ENCODE measurements at regions not wholly inside any gene's neighbourhood (a gene's known extent, or its start where the extent isn't known, plus 50 kb on each side); places are given as distances from the start of the nearest gene placed in this dataset.

DNA sequence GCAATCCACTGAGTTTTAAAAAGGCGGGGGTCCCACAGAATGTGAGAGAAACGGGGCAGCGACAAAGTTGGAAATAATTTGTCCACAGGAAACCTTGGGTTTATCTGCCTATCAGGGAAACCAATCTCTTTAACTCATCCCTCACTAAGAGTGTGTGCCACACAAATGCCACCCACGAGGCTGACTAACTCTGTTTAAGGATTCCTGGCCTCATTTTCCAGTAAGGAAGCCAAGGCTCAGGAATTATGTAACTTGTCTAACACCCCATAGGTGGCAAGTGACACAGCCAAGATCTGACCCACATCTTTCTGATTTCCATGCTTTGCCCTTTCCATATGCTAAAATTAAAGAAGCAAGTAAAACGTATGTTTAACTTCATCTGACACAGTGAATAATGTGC lies 263.2 kb downstream of the CNTN3 start:
- no peak for DNase-seq (ENCODE audit: low spot score)

DNA sequence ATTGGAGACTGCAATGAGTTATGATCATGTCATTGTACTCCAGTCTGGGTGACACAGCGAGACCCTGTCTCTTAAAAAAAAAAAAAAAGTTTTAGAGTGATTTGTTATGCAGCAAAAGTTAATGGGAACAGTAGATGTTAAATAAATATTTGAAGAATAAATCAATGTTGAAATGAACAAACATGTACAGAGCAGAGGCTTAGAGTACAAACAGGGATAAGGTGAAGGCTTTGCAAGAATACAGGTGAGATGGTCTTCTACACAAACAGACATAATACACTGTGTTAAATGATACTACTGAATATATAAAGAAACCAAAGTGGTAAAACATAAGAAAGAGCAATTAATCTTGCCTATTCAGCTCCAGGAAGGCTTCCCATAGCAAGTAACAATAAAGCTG lies 265.4 kb downstream of the CNTN3 start:
- DNase-seq (ENCODE audit: low spot score) = no peak

- no peak for DNase-seq (ENCODE audit: low spot score)
These were observed 266.7 kb downstream of the CNTN3 start for GRCh38 chr3:74347563-74348268.

GRCh38 chr3:74346896-74347295 lies 267.6 kb downstream of the CNTN3 start:
- DNase-seq (ENCODE audit: low spot score) = no peak

DNA sequence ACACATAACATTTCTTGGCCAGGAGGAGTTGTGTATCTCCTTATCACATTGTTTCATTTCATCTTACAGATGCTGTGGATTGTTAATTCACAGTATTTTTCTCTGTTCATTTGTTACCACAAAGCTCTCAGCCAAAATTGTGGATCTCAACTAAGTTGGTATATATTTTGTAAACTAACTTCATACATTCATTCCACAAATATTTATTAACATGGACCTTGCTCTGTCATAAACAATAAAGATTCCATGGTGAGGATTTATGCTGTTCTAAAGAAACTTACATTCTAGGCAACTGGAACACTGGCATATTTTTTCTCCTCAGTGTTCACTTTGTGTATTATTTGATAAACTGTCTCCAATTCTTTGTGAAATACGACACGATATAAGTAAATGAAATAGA lies 268.8 kb downstream of the CNTN3 start:
- DNase-seq (ENCODE audit: low spot score) = no peak

DNA sequence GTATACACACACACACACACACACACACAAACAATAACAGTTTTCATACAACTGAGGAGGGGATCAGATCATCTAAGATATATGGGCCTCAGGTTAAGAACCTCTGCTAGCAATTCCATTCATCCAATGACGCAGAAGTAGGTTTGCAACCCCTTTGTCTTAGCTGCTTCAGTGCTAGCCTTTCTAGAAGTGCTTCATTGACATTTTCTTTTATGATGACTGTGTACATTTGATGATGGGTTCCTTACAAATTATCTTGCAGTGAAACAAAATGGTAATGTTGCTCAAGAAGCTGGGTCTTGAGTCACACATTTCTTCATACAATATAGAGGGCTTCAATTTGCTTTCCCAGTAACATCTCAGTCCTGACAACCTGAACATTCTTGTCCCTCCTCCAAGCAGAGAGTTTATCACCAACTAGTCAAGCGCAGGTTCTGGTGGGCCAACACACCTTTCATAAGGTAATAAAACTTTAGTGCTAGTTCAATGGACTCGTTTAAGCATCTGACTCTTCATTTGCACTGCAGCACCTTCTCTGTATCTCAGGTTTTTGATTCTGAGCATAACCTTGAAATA lies 269.5 kb downstream of the CNTN3 start:
- no peak for DNase-seq (ENCODE audit: low spot score)

DNA sequence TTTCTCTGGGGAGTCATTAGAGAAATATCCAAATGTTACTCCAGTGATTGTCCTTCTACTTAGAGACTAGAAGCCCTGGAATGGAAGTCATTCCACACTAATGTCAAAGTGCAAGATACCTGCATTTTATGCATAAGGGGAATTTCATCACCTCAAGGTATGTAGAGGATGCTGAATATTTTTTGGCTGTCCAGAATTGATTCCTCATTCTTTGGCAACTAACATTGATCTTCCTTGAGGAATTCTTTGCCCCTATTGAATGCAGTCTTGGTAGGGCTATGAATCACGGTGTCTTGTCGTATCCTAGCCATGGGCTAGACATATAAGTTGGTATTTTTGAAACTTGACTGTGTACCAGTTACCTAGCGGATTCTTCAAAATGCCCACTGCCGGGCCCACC lies 271.1 kb downstream of the CNTN3 start:
- DNase-seq (ENCODE audit: low spot score) = no peak

- no peak for DNase-seq (ENCODE audit: low spot score)
These were observed 275.5 kb downstream of the CNTN3 start for GRCh38 chr3:74338998-74339397.

DNA sequence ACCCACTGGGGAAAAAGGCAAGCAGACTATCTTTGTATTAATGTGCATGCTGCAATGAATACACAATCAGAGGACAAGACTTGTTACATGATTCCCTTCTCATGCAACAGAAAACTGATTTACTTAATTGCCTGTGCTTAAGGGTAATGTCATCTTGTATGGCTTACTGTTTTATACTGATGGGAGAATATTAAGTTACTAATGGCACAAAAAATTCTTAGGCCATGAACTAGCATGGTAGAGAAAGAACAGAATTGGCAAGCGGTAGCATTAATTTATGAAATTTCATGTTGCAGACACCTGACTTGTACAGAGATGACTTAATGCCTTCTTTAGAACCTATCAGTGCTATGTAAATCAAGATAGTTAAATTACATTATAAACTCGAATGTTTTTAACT lies 282.3 kb downstream of the CNTN3 start:
- no peak for DNase-seq (ENCODE audit: low spot score)

GRCh38 chr3:74331711-74332110 lies 282.7 kb downstream of the CNTN3 start:
- DNase-seq (ENCODE audit: low spot score) = no peak

DNA sequence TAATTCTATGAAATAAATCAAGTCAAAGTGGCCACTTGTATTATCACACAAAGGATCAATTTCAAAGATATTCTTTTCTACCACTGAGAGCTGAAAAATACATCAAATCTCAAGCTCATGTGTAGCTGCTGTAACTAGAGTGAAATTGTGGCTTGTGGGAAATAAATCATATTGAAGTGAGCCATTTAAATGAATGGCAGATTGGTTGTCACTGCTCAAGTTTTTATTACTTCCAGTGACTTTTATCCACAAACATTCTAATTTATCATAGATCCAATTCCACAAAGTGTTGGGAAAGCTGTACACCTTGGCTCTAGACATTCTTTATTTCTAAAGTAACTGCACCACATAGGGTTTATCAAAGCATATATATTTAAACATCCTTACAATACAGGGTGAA lies 285.4 kb downstream of the CNTN3 start:
- no peak for DNase-seq (ENCODE audit: low spot score)

- DNase-seq (ENCODE audit: low spot score) = no peak
These were observed 286.0 kb downstream of the CNTN3 start for GRCh38 chr3:74328435-74328834.

DNA sequence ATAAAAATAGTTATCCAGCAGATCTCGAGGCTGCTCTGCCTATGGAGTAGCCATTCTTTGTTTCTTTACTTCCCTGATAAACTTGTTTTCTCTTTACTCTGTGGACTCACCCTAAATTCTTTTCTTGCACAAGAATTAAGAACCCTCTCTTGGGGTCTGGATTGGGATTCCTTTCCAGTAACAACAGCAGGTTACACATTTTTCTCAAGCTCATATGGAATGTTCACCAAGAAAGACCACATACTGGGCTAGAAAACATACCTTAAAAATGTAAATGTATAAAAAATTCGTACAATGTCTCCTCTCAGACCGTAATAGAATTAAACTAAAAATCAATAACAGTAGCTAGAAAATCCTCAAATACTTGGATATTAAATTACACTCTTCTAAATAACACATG lies 299.2 kb downstream of the CNTN3 start:
- no peak for DNase-seq (ENCODE audit: low spot score)

DNA sequence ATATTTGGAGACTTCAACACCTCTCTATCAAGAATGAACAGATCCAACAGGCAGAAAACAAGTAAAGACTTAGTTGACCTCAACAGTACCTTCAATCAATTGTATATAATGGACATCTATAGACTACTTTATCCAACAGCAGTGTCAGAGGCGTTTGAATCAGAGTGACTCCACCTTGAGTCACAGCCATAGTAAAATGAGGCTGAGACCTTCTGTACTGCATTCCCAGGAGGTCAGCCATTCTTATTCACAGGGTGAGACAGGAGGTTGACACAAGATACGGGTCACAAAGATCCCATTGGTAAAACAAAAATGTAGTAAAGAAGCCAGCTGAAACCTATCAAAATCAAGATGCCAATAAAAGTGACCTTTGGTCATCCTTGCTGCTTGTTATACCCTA lies 299.8 kb downstream of the CNTN3 start:
- no peak for DNase-seq (ENCODE audit: low spot score)

GRCh38 chr3:74309716-74310115 lies 304.7 kb downstream of the CNTN3 start:
- DNase-seq (ENCODE audit: low spot score) = no peak

GRCh38 chr3:74304424-74304823 lies 310.0 kb downstream of the CNTN3 start:
- DNase-seq (ENCODE audit: low spot score) = no peak

GRCh38 chr3:74303711-74304110 lies 310.7 kb downstream of the CNTN3 start:
- DNase-seq (ENCODE audit: low spot score) = no peak

GRCh38 chr3:74302969-74303368 lies 311.5 kb downstream of the CNTN3 start:
- DNase-seq (ENCODE audit: low spot score) = no peak

DNA sequence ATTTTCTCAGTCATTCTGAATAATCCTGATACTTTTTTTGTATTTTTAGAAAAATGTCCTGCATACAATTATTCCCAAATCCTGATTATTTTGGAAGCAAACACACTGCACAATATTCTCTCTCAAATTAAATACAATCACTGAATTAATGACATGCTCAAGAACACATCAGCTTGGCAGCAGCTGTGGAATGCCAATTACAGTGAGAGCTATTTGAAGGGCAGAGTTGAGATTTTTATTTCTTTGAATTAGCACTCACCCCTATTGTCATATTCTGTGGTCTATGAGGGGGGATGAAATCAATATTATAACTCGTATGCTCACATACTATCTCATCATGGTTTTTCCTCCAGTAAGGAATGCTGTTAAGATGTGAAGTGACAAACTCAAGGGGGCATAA lies 312.2 kb downstream of the CNTN3 start:
- DNase-seq (ENCODE audit: low spot score) = no peak

GRCh38 chr3:74301056-74301455 lies 313.4 kb downstream of the CNTN3 start:
- no peak for DNase-seq (ENCODE audit: low spot score)

DNA sequence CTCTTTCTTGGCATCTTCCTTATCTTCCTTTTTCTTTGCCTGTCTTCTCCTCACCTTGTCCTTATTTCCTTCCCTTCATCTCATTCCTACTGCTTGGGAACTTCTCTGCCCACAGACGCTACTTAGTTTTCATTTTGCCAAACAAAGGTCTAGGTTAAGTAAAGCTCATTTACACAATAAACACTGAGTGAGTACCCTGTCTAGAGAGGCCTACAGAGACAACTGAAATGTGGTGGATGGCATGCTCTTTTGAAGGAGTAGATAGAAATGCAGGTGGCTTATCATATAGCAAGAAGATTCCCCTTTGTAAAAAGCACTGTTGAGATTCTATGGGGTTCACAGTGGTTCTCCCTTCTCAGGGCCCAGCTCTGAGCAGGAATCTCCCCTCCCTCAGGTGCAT lies 319.0 kb downstream of the CNTN3 start:
- no peak for DNase-seq (ENCODE audit: low spot score)

GRCh38 chr3:74288761-74289160 lies 325.7 kb downstream of the CNTN3 start:
- no peak for DNase-seq (ENCODE audit: low spot score)

DNA sequence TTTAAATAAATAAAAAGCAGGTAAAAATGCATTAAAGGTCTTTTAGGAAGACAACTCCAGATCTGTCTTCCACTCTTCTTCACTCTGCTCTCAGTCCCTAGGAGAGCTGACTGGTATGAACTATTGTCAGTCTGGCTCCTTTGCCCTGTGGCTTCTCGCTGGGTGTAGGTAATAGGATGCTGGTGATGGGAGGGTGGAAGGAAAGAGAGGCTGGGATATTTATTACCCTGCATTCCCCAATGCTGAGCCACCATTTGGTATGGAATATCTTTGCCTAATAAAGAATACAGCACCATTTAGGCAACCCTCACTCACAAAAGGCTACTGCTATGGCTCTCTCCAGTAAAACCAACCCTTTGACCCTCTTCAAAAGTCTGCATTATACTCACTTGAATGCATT lies 326.9 kb downstream of the CNTN3 start:
- no peak for DNase-seq (ENCODE audit: low spot score)

DNA sequence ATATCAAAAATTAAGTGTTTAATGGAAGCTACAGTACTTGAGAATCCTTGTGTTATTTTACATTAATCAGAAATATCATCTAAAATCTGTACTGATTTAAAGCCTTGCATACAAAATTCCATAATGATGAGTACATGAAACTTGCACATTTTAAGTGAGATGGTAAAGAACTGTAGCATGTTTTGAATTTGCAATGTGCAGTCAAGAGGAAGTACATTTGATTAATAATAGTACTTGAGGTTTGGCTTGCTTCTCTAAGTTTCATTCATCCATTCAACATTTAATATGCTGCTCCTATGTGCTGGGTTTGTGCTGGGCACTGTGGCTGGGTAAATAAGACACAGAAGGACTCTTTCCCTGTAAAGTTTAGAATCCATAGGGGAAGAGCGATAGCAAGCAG lies 332.3 kb downstream of the CNTN3 start:
- no peak for DNase-seq (ENCODE audit: low spot score)
